Caco-2 (cell line): ENCODE measurements at regions not wholly inside any gene's neighbourhood (a gene's known extent, or its start where the extent isn't known, plus 50 kb on each side); places are given as distances from the start of the nearest gene placed in this dataset.

Source experiments
- BruUV-seq: library from RNA; stranded (reverse); fragments of 400-500 nt; replicated peaks from 2 replicates; lab custom pipeline; 2021; lab: Mats Ljungman, UMichigan
- CTCF ChIA-PET: fragments of 300-600 bp; sonication (Branson Sonifier 250); formaldehyde crosslinking; loops from one replicate; lab custom pipeline; 2022; ENCODE audit warnings: antibody characterized with exemption; lab: Charles Lee
- POLR2A ChIA-PET: fragments of 300-600 bp; sonication (Branson Sonifier 250); formaldehyde crosslinking; loops from one replicate; lab custom pipeline; 2022; ENCODE audit warnings: antibody characterized with exemption; lab: Charles Lee
- DNase-seq, 2 experiments: peaks; one replicate each; pipeline versions ENCODE4 v3.0.0 to v3.0.0-alpha.2; 2020 to 2022
- H3K27me3 ChIP-seq: replicated peaks from 2 replicates; pipeline ENCODE4 v1.6.0; 2011; ENCODE audit warnings: low read length; ENCODE audit not compliant: control insufficient read depth, insufficient read depth
- H3K36me3 ChIP-seq: 2 replicates; pipeline ENCODE4 v1.5.1; 2011; ENCODE audit warnings: low read length; ENCODE audit not compliant: control insufficient read depth, insufficient read depth
- H3K4me1 ChIP-seq: fragments of 250-450 bp; sonication (Bioruptor Pico); 2 replicates; pipeline ENCODE4 v1.5.1; 2020; ENCODE audit warnings: mild to moderate bottlenecking
- H3K4me3 ChIP-seq: 2 replicates; pipeline ENCODE4 v1.5.1; 2011; ENCODE audit warnings: low read depth, mild to moderate bottlenecking, control low read depth, low read length
- H3K9me3 ChIP-seq: fragments of 250-450 bp; sonication (Bioruptor Pico); 2 replicates; pipeline ENCODE4 v1.5.1; 2020; ENCODE audit warnings: mild to moderate bottlenecking, moderate library complexity
- H3K27ac Mint-ChIP-seq: one replicate; pipeline ENCODE4 v1.8.0; 2022; ENCODE audit warnings: mixed read lengths; ENCODE audit not compliant: unreplicated experiment
- H3K27me3 Mint-ChIP-seq: one replicate; pipeline ENCODE4 v1.8.0; 2022; ENCODE audit warnings: mixed read lengths; ENCODE audit not compliant: insufficient read depth, unreplicated experiment
- H3K36me3 Mint-ChIP-seq: one replicate; pipeline ENCODE4 v1.8.0; 2022; ENCODE audit warnings: mild to moderate bottlenecking, mixed read lengths; ENCODE audit not compliant: insufficient read depth, unreplicated experiment
- H3K4me1 Mint-ChIP-seq: one replicate; pipeline ENCODE4 v1.8.0; 2022; ENCODE audit warnings: low read depth, mixed read lengths; ENCODE audit not compliant: unreplicated experiment
- H3K4me3 Mint-ChIP-seq: one replicate; pipeline ENCODE4 v1.8.0; 2022; ENCODE audit warnings: mild to moderate bottlenecking, moderate library complexity, mixed read lengths; ENCODE audit not compliant: unreplicated experiment
- H3K9me3 Mint-ChIP-seq: one replicate; pipeline ENCODE4 v1.8.0; 2022; ENCODE audit warnings: mixed read lengths; ENCODE audit not compliant: unreplicated experiment
- CTCF ChIP-seq, 2 experiments: fragments of 200-600 bp in 1 of 2; IDR thresholded peaks; 1 replicate in 1 of 2; 2 replicates in 1 of 2; pipeline versions ENCODE4 v1.5.1 to v1.8.0; 2011 to 2022; ENCODE audit warnings: antibody characterized with exemption in 1 of 2, control low read depth in 1 of 2, inconsistent platforms in 1 of 2, low read depth in 1 of 2, low read length in 1 of 2, mild to moderate bottlenecking in 1 of 2, moderate library complexity in 1 of 2; ENCODE audit not compliant: insufficient read depth in 1 of 2, severe bottlenecking in 1 of 2, unreplicated experiment in 1 of 2
- intact Hi-C: fragments of 100-400 bp; cut with micrococcal nuclease; formaldehyde crosslinking; loops from one replicate; pipeline ENCODE4 v1.10.0; 2022; ENCODE audit not compliant: unreplicated experiment

DNA sequence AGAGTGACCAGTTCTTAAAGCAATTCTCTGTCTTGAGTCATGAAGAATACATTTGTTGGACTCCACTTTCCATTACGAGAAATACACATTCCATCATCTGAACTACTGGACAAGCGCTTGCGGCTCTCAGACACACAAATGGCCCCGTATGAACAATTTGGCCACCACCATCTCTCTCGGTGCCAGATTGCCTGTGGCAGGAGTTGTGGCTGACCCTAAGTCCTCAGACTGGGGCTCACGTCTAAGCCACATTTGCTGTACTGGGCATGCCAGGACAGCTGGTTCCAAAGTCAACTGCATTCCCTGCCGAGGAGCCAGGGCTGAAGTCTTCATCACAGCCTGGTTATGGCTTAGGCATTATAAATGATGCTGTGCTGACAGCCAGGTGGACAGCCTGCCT is 227.5 kb downstream of the MIAT start:
- ChIA-PET POLR2A (no interaction called here), CTCF (no interaction called here)

GRCh38 chr22:26885441-26886261 is 228.3 kb downstream of the MIAT start:
- H3K36me3 Mint-ChIP-seq = no peaks in the 10 kb centered on the region
- Histone ChIP-seq H3K4me3 (no peak overlapping the region), H3K27me3 (no peaks in the 10 kb centered on the region), H3K4me1 (no peaks in the 10 kb centered on the region), H3K9me3 (peaks cover 3% of the 10 kb centered on the region; the same call in 1 of the 2 replicates), H3K36me3 (no peaks in the 10 kb centered on the region)
- intact Hi-C loops = no loop called here
- no peaks in the 10 kb centered on the region for H3K4me1 Mint-ChIP-seq
- no peaks in the 10 kb centered on the region for H3K9me3 Mint-ChIP-seq
- H3K4me3 Mint-ChIP-seq = no peak overlapping the region
- POLR2A ChIA-PET = no interaction called here
- CTCF ChIA-PET = interaction anchor here (0.6 kb wide), 1 partner anchor 217 kb away, joined by 3 read pairs; no protein-coding TSS in a partner anchor
- H3K27ac Mint-ChIP-seq = no peak overlapping the region
- no peak for DNase-seq
- no TSS peak for BruUV-seq
- H3K27me3 Mint-ChIP-seq = peaks cover 3% of the 10 kb centered on the region
- no peak for TF ChIP-seq CTCF (IDR thresholded peaks at IDR 0.05; ENCODE audit: insufficient read depth in 1 of 2, low read depth in 1 of 2, low read length in 1 of 2, severe bottlenecking in 1 of 2, unreplicated experiment in 1 of 2)

More for the DNA sequence above, 227.5 kb downstream of the MIAT start:
- H3K27me3 ChIP-seq = no peaks in the 10 kb centered on the region
- no TSS peak for BruUV-seq
- H3K36me3 ChIP-seq = no peaks in the 10 kb centered on the region
- no peaks in the 10 kb centered on the region for H3K9me3 Mint-ChIP-seq
- no peak for DNase-seq
- H3K4me1 Mint-ChIP-seq = no peaks in the 10 kb centered on the region
- peaks cover 3% of the 10 kb centered on the region; the same call in 1 of the 2 replicates for H3K9me3 ChIP-seq
- no peaks in the 10 kb centered on the region for H3K4me1 ChIP-seq
- TF ChIP-seq CTCF (IDR thresholded peaks at IDR 0.05; ENCODE audit: insufficient read depth in 1 of 2, low read depth in 1 of 2, low read length in 1 of 2, severe bottlenecking in 1 of 2, unreplicated experiment in 1 of 2) = no peak
- H3K4me3 ChIP-seq = no peak overlapping the region
- no peak overlapping the region for H3K27ac Mint-ChIP-seq
- intact Hi-C loops = no loop called here
- peaks cover 3% of the 10 kb centered on the region for H3K27me3 Mint-ChIP-seq
- H3K36me3 Mint-ChIP-seq = no peaks in the 10 kb centered on the region
- H3K4me3 Mint-ChIP-seq = no peak overlapping the region

GRCh38 chr22:26887456-26887855 is 230.1 kb downstream of the MIAT start:
- no peak overlapping the region for H3K4me3 ChIP-seq
- H3K27ac Mint-ChIP-seq = no peak overlapping the region
- intact Hi-C loops = no loop called here
- H3K27me3 Mint-ChIP-seq = peaks cover 3% of the 10 kb centered on the region
- DNase-seq = no peak
- no peaks in the 10 kb centered on the region for H3K9me3 ChIP-seq
- H3K4me3 Mint-ChIP-seq = no peak overlapping the region
- no TSS peak for BruUV-seq
- H3K4me1 Mint-ChIP-seq = no peaks in the 10 kb centered on the region
- H3K4me1 ChIP-seq = no peaks in the 10 kb centered on the region
- ChIA-PET CTCF (no interaction called here), POLR2A (no interaction called here)
- H3K9me3 Mint-ChIP-seq = no peaks in the 10 kb centered on the region
- no peaks in the 10 kb centered on the region for H3K27me3 ChIP-seq
- no peaks in the 10 kb centered on the region for H3K36me3 ChIP-seq
- no peaks in the 10 kb centered on the region for H3K36me3 Mint-ChIP-seq
- no peak for TF ChIP-seq CTCF (IDR thresholded peaks at IDR 0.05; ENCODE audit: insufficient read depth in 1 of 2, low read depth in 1 of 2, low read length in 1 of 2, severe bottlenecking in 1 of 2, unreplicated experiment in 1 of 2)
